SK-N-SH (cell line): ENCODE measurements at regions not wholly inside any gene's neighbourhood (a gene's known extent, or its start where the extent isn't known, plus 50 kb on each side); places are given as distances from the start of the nearest gene placed in this dataset.

Source experiments
- CTCF ChIA-PET: fragments of 300-600, 350-600 bp; formaldehyde crosslinking; extraction: SDS; loops from one replicate; lab custom pipeline; 2021; lab: Yijun Ruan, JAX
- POLR2A ChIA-PET: fragments of 350-600 bp; sonication (Branson Sonifier 250); formaldehyde crosslinking; extraction: SDS; loops from one replicate; lab custom pipeline; 2020; ENCODE audit warnings: antibody characterized with exemption, inconsistent platforms; lab: Yijun Ruan, JAX
- DNase-seq: peaks from one replicate; pipeline ENCODE4 v3.0.0; 2012
- H2AFZ ChIP-seq: fragments of 200-600 bp; sonication (generic); 2 replicates; pipeline ENCODE4 v1.8.1; 2016; ENCODE audit warnings: antibody characterized with exemption, mild to moderate bottlenecking, low read depth
- H3F3A ChIP-seq: fragments of 200-600 bp; sonication (generic); replicated peaks from 2 replicates; pipeline ENCODE3; 2016; ENCODE audit warnings: antibody characterized with exemption, mild to moderate bottlenecking; ENCODE audit not compliant: insufficient read depth
- H3K27ac ChIP-seq, 2 experiments: fragments of 200-500 bp in 1 of 2; fragments of 200-600 bp in 1 of 2; sonication (Bioruptor generic) in 1 of 2; sonication (generic), shearing (Covaris generic) in 1 of 2; 2 replicates each; pipeline versions ENCODE4 v1.5.1 to v1.6.1; 2014 to 2016; ENCODE audit warnings: low read depth in 2 of 2, inconsistent platforms in 1 of 2, low read length in 1 of 2, mild to moderate bottlenecking in 1 of 2, mixed read lengths in 1 of 2
- H3K27me3 ChIP-seq: fragments of 200-600 bp; sonication (generic), shearing (Covaris generic); 2 replicates; pipeline ENCODE4 v1.6.1; 2016; ENCODE audit warnings: mixed run types; ENCODE audit not compliant: insufficient read depth
- H3K36me3 ChIP-seq, 2 experiments: fragments of 200-500 bp in 1 of 2; fragments of 200-600 bp in 1 of 2; sonication (Bioruptor generic) in 1 of 2; sonication (generic) in 1 of 2; replicated peaks in 1 of 2; 2 replicates each; pipeline versions ENCODE3 to v1.5.1; 2014 to 2016; ENCODE audit warnings: low read length in 1 of 2, mild to moderate bottlenecking in 1 of 2; ENCODE audit not compliant: insufficient read depth in 2 of 2, control insufficient read depth in 1 of 2
- H3K4me1 ChIP-seq, 2 experiments: fragments of 200-500 bp in 1 of 2; fragments of 200-600 bp in 1 of 2; sonication (Bioruptor generic) in 1 of 2; sonication (generic), shearing (Covaris generic) in 1 of 2; 2 replicates each; pipeline versions ENCODE4 v1.5.1 to v1.6.1; 2014 to 2016; ENCODE audit warnings: low read depth in 1 of 2, low read length in 1 of 2, mixed run types in 1 of 2; ENCODE audit not compliant: insufficient read depth in 2 of 2, control insufficient read depth in 1 of 2
- H3K4me2 ChIP-seq: fragments of 200-600 bp; sonication (generic), shearing (Covaris generic); 2 replicates; pipeline ENCODE4 v1.6.1; 2017; ENCODE audit warnings: mixed run types
- H3K4me3 ChIP-seq, 2 experiments: fragments of 200-500 bp in 1 of 2; fragments of 200-600 bp in 1 of 2; sonication (Bioruptor generic) in 1 of 2; sonication (generic), shearing (Covaris generic) in 1 of 2; 2 replicates each; pipeline versions ENCODE4 v1.5.1 to v1.8.1; 2014 to 2016; ENCODE audit warnings: low read depth in 2 of 2, inconsistent platforms in 1 of 2, low read length in 1 of 2, mild to moderate bottlenecking in 1 of 2, mixed read lengths in 1 of 2, moderate library complexity in 1 of 2
- H3K79me2 ChIP-seq: fragments of 200-600 bp; sonication (generic); 2 replicates; pipeline ENCODE4 v1.8.1; 2017; ENCODE audit warnings: mild to moderate bottlenecking; ENCODE audit not compliant: insufficient read depth
- H3K9ac ChIP-seq: fragments of 200-600 bp; sonication (generic); 2 replicates; pipeline ENCODE4 v1.6.1; 2017; ENCODE audit warnings: mixed run types
- H3K9me2 ChIP-seq: fragments of 200-600 bp; sonication (generic); 2 replicates; pipeline ENCODE4 v1.6.1; 2017; ENCODE audit warnings: mixed run types
- H3K9me3 ChIP-seq: fragments of 200-600 bp; sonication (generic); 2 replicates; pipeline ENCODE4 v1.6.1; 2017; ENCODE audit warnings: mixed run types, mild to moderate bottlenecking, moderate library complexity
- H4K20me1 ChIP-seq: fragments of 200-600 bp; sonication (generic); 2 replicates; pipeline ENCODE4 v1.6.1; 2017; ENCODE audit warnings: mild to moderate bottlenecking, mixed run types; ENCODE audit not compliant: insufficient read depth
- EP300 ChIP-seq, 2 experiments: IDR thresholded peaks; 2 replicates each; pipeline versions ENCODE4 v1.4.0 to v1.6.1; 2012; ENCODE audit warnings: borderline replicate concordance in 1 of 2, low read depth in 1 of 2, low read length in 1 of 2
- FOXM1 ChIP-seq: IDR thresholded peaks from 2 replicates; pipeline ENCODE4 v1.4.0; 2012; ENCODE audit warnings: low read depth, mild to moderate bottlenecking
- GABPA ChIP-seq: IDR thresholded peaks from 2 replicates; pipeline ENCODE4 v1.4.0; 2012; ENCODE audit warnings: low read depth, mild to moderate bottlenecking
- JUND ChIP-seq: IDR thresholded peaks from 2 replicates; pipeline ENCODE4 v1.4.0; 2012
- MEF2A ChIP-seq: IDR thresholded peaks from 2 replicates; pipeline ENCODE4 v1.4.0; 2012; ENCODE audit warnings: low read depth, borderline replicate concordance
- NFIC ChIP-seq: IDR thresholded peaks from 2 replicates; pipeline ENCODE4 v1.4.0; 2012; ENCODE audit warnings: borderline replicate concordance
- POLR2AphosphoS5 ChIP-seq: IDR thresholded peaks from 2 replicates; pipeline ENCODE4 v1.6.1; 2012; ENCODE audit warnings: low read depth, low read length
- TCF12 ChIP-seq: IDR thresholded peaks from 2 replicates; pipeline ENCODE4 v1.4.0; 2012
- TEAD4 ChIP-seq: IDR thresholded peaks from 2 replicates; pipeline ENCODE4 v1.4.0; 2012; ENCODE audit warnings: mild to moderate bottlenecking, borderline replicate concordance; ENCODE audit not compliant: insufficient read depth
- ZBTB33 ChIP-seq: IDR thresholded peaks from 2 replicates; pipeline ENCODE4 v1.4.0; 2012; ENCODE audit warnings: low read depth, borderline replicate concordance
- WGBS: methylation state at CpG from one replicate; pipeline ENCODE4 v1.1.6; 2017; ENCODE audit warnings: low lambda C conversion rate; 5-methylcytosine and 5-hydroxymethylcytosine counted together
- TF ChIP-seq, protein P1 (sequence below): fragments of 150-350 bp; IDR thresholded peaks from 2 replicates; pipeline ENCODE4 v1.6.1; 2017; ENCODE audit warnings: antibody characterized with exemption, low read length, low read depth, borderline replicate concordance

DNA sequence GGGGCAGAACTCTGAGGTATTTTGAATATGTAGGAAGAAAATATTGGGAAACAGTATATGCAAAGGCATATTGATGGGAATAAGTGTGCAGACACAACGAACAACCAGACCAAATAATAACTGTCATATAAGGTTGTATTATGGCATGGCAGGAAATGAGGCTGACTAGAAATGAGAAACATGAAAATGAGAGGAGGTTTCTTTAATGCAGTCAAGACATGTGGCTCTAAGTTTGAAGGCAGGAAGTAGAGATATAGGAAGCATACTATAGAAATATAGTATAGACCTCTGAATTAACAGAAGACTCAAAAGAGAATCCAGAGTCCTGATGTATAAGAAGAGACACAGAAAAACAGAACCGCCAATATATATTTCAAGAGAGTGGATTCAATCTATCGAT, 459.7 kb upstream of the PTCHD4 start (continued):
- TF ChIP-seq ZBTB33: no peak

DNA sequence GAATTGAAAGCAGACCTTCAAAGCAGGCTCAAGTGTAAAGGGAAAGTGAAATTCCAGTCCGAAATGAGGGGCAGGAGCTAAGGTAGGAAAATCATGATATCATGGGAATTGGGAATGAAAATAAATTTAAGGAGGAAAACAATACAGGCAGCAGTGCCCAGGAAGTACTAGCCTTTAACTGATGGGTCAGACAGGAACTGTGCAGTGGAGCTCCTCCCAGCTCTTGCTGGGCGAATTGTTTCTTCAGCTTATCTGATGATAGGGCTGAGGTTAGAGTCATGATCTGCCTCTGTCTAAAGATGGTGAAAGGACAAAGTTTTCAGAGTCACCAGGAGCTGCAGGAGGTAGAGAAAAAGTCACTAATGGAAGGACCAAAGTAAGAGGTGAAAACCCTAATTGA, 457.9 kb upstream of the PTCHD4 start:
- Histone ChIP-seq H3K9ac (no peak overlapping the region), H4K20me1 (no peaks in the 10 kb centered on the region), H2AFZ (peak overlapping the region; percentile 94), H3K4me3 (peak overlapping the region in 1 of 2 experiments; percentile 28; a peak in 2 of 4 replicates), H3K4me1 (no peaks in the 10 kb centered on the region), H3K27ac (no peak overlapping the region), H3K4me2 (peak overlapping the region; percentile 45), H3K36me3 (no peaks in the 10 kb centered on the region), H3K9me3 (no peaks in the 10 kb centered on the region), H3K9me2 (no peaks in the 10 kb centered on the region), H3K79me2 (no peaks in the 10 kb centered on the region), H3F3A (peaks cover 8% of the 10 kb centered on the region), H3K27me3 (peaks cover 8% of the 10 kb centered on the region; the same call in 1 of the 2 replicates)
- ChIA-PET CTCF (no interaction called here), POLR2A (interaction anchor here (0.6 kb wide), 1 partner anchor 1365 kb away, joined by 4 read pairs; no protein-coding TSS in a partner anchor)
- no peak for DNase-seq
- 9% methylated on average over 2 of the region's 2 CpGs for WGBS
- TF ChIP-seq GABPA (peak; percentile 69), MEF2A (no peak)

- no peaks in the 10 kb centered on the region for H4K20me1 ChIP-seq
- no peaks in the 10 kb centered on the region for H3K4me1 ChIP-seq
- H3K79me2 ChIP-seq: no peaks in the 10 kb centered on the region
- TF ChIP-seq NFIC: peak; percentile 47; the same call in 1 of the 2 replicates
- peak; percentile 18; the same call in 1 of the 2 replicates for TF ChIP-seq TCF12
- TF ChIP-seq FOXM1: no peak
- TF ChIP-seq POLR2AphosphoS5: no peak
- TF ChIP-seq, protein P1, sequence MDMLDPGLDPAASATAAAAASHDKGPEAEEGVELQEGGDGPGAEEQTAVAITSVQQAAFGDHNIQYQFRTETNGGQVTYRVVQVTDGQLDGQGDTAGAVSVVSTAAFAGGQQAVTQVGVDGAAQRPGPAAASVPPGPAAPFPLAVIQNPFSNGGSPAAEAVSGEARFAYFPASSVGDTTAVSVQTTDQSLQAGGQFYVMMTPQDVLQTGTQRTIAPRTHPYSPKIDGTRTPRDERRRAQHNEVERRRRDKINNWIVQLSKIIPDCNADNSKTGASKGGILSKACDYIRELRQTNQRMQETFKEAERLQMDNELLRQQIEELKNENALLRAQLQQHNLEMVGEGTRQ: no peak
- 0 out of 4 replicates have a peak, but pooled peaks of 1 of the 2 experiments have one; percentile 28 for TF ChIP-seq EP300 (IDR thresholded peaks at IDR 0.05; ENCODE audit: borderline replicate concordance in 1 of 2, low read depth in 1 of 2, low read length in 1 of 2)
- TF ChIP-seq TEAD4: no peak
- 0 out of 2 replicates have a peak, but pooled peaks have one; percentile 15 for TF ChIP-seq JUND
- H3K27ac ChIP-seq: peak overlapping the region in 1 of 2 experiments; percentile 2; a peak in 1 of 4 replicates
- peaks cover 8% of the 10 kb centered on the region for H3F3A ChIP-seq
- no peak overlapping the region for H3K9ac ChIP-seq
- no peak for DNase-seq
- no peak overlapping the region for H2AFZ ChIP-seq
- no peaks in the 10 kb centered on the region for H3K9me2 ChIP-seq
- CTCF ChIA-PET: no interaction called here
- no peaks in the 10 kb centered on the region for H3K27me3 ChIP-seq
- POLR2A ChIA-PET: no interaction called here
- no peak overlapping the region for H3K4me3 ChIP-seq
- H3K36me3 ChIP-seq: no peaks in the 10 kb centered on the region
- peak overlapping the region; percentile 21; the same call in 1 of the 2 replicates for H3K4me2 ChIP-seq
- H3K9me3 ChIP-seq: no peaks in the 10 kb centered on the region
These were observed 456.0 kb upstream of the PTCHD4 start for GRCh38 chr6:48567016-48567415.
